Liver (tissue), 8 donors: ENCODE measurements at regions not wholly inside any gene's neighbourhood (a gene's known extent, or its start where the extent isn't known, plus 50 kb on each side); places are given as distances from the start of the nearest gene placed in this dataset.

ENCODE experiments used
- DNase-seq: peaks from one replicate; pipeline ENCODE4 v3.0.0-alpha.2; 2017; ENCODE audit warnings: low spot score
- H3K27ac ChIP-seq, 2 donors: one replicate each; pipeline ENCODE4 v1.7.0; 2013; ENCODE audit warnings: inconsistent platforms in 2 of 2, low read length in 2 of 2, control low read depth in 1 of 2, low read depth in 1 of 2, mild to moderate bottlenecking in 1 of 2
- H3K27me3 ChIP-seq, 4 donors: one replicate each; pipeline versions ENCODE4 v1.6.1 to v1.7.0; 2013; ENCODE audit warnings: low read length in 3 of 4, inconsistent platforms in 1 of 4, mild to moderate bottlenecking in 1 of 4, moderate library complexity in 1 of 4; ENCODE audit not compliant: control insufficient read depth in 4 of 4, insufficient read depth in 4 of 4
- H3K36me3 ChIP-seq, 4 donors: one replicate each; pipeline versions ENCODE4 v1.6.1 to v1.7.0; 2013; ENCODE audit warnings: low read length in 3 of 4, mild to moderate bottlenecking in 3 of 4, low read depth in 1 of 4, moderate library complexity in 1 of 4; ENCODE audit not compliant: control insufficient read depth in 4 of 4, insufficient read depth in 3 of 4
- H3K4me1 ChIP-seq, 4 donors: one replicate each; pipeline versions ENCODE4 v1.6.1 to v1.7.0; 2013; ENCODE audit warnings: low read length in 3 of 4, mild to moderate bottlenecking in 3 of 4, moderate library complexity in 1 of 4; ENCODE audit not compliant: control insufficient read depth in 4 of 4, insufficient read depth in 4 of 4
- H3K4me3 ChIP-seq, 3 donors: one replicate each; pipeline versions ENCODE4 v1.6.1 to v1.7.0; 2013; ENCODE audit warnings: low read length in 3 of 3, control low read depth in 1 of 3, low read depth in 1 of 3, mild to moderate bottlenecking in 1 of 3
- H3K9ac ChIP-seq, 2 donors: one replicate each; pipeline ENCODE4 v1.7.0; 2013; ENCODE audit warnings: low read length in 2 of 2, mild to moderate bottlenecking in 2 of 2, moderate library complexity in 2 of 2, control low read depth in 1 of 2, low read depth in 1 of 2
- H3K9me3 ChIP-seq, 4 donors: one replicate each; pipeline versions ENCODE4 v1.6.1 to v1.7.0; 2013; ENCODE audit warnings: low read length in 3 of 4; ENCODE audit not compliant: control insufficient read depth in 4 of 4
- FOXA2 ChIP-seq: IDR thresholded peaks from 2 replicates; pipeline ENCODE4 v1.6.1; 2016; ENCODE audit warnings: antibody characterized with exemption
- GABPA ChIP-seq, 2 donors: IDR thresholded peaks in 1 of 2; conservative IDR thresholded peaks in 1 of 2; 2 replicates each; pipeline ENCODE4 v1.6.1; 2016; ENCODE audit warnings: antibody characterized with exemption in 2 of 2, mild to moderate bottlenecking in 1 of 2, moderate library complexity in 1 of 2
- HNF4A ChIP-seq, 2 donors: conservative IDR thresholded peaks; 2 replicates each; pipeline ENCODE4 v1.6.1; 2016; ENCODE audit warnings: antibody characterized with exemption in 2 of 2, mild to moderate bottlenecking in 2 of 2
- JUND ChIP-seq, 2 donors: IDR thresholded peaks; 2 replicates each; pipeline ENCODE4 v1.6.1; 2016; ENCODE audit warnings: antibody characterized with exemption in 2 of 2
- RAD21 ChIP-seq, 2 donors: IDR thresholded peaks; 2 replicates each; pipeline ENCODE4 v1.6.1; 2016; ENCODE audit warnings: antibody characterized with exemption in 2 of 2, mild to moderate bottlenecking in 2 of 2
- RXRA ChIP-seq, 2 donors: IDR thresholded peaks; 2 replicates each; pipeline ENCODE4 v1.6.1; 2017 to 2018; ENCODE audit warnings: antibody characterized with exemption in 2 of 2, mild to moderate bottlenecking in 1 of 2
- SP1 ChIP-seq: IDR thresholded peaks from 2 replicates; pipeline ENCODE4 v1.6.1; 2018; ENCODE audit warnings: antibody characterized with exemption, mild to moderate bottlenecking
- YY1 ChIP-seq: IDR thresholded peaks from 2 replicates; pipeline ENCODE4 v1.6.1; 2016; ENCODE audit warnings: antibody characterized with exemption, mild to moderate bottlenecking
- WGBS: extraction: QIAGEN DNeasy Blood & Tissue Kit; methylation state at CpG from one replicate; pipeline ENCODE4 v1.1.7; 2013; 5-methylcytosine and 5-hydroxymethylcytosine counted together
- TF ChIP-seq, protein P1 (sequence below): IDR thresholded peaks from 2 replicates; pipeline ENCODE4 v1.6.1; 2016; ENCODE audit warnings: antibody characterized with exemption, mild to moderate bottlenecking
- TF ChIP-seq, protein P2 (sequence below): IDR thresholded peaks from 2 replicates; pipeline ENCODE4 v1.6.1; 2016; ENCODE audit warnings: antibody characterized with exemption
- TF ChIP-seq, protein P3 (sequence below): IDR thresholded peaks from 2 replicates; pipeline ENCODE4 v1.6.1; 2016; ENCODE audit warnings: antibody characterized with exemption
- TF ChIP-seq, protein P4 (sequence below): fragments of 150-350 bp; IDR thresholded peaks from 2 replicates; pipeline ENCODE4 v1.5.1; 2017; ENCODE audit warnings: improper control_type of control experiment, low read depth, low read length; ENCODE audit not compliant: missing input control
- TF ChIP-seq, protein P5 (sequence below): IDR thresholded peaks from 2 replicates; pipeline ENCODE4 v1.6.1; 2016; ENCODE audit warnings: antibody characterized with exemption
- donor health status: healthy.
- donor health status: healthy.
- donor health status: healthy.
- donor health status: healthy.
- donor health status: healthy.

DNA sequence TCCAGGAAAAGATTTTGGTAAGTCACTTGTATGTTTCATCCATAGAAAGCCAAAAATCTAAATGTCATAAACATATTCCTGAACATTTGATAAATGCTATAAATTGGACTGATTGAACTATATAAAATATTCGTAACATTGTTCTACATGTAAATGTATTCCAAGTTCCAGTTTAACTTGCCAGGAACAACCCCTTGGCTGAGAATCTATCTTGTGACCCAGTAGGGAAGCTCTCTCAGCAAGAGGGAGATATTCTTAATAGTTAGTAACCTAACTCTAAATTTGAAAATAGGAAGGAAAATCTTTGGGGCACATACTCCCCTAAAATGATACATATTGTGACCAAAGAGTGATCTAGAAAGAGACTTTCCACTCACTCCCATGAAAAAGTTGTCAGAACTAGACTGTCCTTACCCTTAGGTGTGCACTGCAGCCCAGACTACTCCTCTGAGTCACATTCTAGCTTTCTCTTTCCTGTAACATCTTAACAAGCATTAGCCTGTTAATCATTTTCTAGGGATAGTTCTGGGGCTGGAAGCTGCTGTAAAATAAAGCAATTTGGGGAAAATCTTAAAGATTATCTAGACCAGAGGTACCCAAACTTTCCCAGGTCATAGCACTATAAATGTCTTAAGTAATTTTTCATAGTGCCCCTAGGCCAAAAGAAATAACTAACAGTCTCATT, 73.7 kb upstream of the SKAP2 start:
- 74% methylated on average over 1 of the region's 1 CpG for WGBS
- no peak for DNase-seq
- Histone ChIP-seq H3K27ac (no peak overlapping the region), H3K4me3 (no peak overlapping the region), H3K4me1 (no peaks in the 10 kb centered on the region), H3K27me3 (peaks cover 0 to 4% (median 0%) of the 10 kb centered on the region in 4 donors), H3K9me3 (no peaks in the 10 kb centered on the region), H3K9ac (no peak overlapping the region), H3K36me3 (no peaks in the 10 kb centered on the region)
- TF ChIP-seq RAD21 (IDR thresholded peaks at IDR 0.05): no peak
- TF ChIP-seq, protein P1, sequence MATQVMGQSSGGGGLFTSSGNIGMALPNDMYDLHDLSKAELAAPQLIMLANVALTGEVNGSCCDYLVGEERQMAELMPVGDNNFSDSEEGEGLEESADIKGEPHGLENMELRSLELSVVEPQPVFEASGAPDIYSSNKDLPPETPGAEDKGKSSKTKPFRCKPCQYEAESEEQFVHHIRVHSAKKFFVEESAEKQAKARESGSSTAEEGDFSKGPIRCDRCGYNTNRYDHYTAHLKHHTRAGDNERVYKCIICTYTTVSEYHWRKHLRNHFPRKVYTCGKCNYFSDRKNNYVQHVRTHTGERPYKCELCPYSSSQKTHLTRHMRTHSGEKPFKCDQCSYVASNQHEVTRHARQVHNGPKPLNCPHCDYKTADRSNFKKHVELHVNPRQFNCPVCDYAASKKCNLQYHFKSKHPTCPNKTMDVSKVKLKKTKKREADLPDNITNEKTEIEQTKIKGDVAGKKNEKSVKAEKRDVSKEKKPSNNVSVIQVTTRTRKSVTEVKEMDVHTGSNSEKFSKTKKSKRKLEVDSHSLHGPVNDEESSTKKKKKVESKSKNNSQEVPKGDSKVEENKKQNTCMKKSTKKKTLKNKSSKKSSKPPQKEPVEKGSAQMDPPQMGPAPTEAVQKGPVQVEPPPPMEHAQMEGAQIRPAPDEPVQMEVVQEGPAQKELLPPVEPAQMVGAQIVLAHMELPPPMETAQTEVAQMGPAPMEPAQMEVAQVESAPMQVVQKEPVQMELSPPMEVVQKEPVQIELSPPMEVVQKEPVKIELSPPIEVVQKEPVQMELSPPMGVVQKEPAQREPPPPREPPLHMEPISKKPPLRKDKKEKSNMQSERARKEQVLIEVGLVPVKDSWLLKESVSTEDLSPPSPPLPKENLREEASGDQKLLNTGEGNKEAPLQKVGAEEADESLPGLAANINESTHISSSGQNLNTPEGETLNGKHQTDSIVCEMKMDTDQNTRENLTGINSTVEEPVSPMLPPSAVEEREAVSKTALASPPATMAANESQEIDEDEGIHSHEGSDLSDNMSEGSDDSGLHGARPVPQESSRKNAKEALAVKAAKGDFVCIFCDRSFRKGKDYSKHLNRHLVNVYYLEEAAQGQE: no peak
- TF ChIP-seq, protein P2, sequence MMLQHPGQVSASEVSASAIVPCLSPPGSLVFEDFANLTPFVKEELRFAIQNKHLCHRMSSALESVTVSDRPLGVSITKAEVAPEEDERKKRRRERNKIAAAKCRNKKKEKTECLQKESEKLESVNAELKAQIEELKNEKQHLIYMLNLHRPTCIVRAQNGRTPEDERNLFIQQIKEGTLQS: no peak
- no peak for TF ChIP-seq HNF4A (conservative IDR thresholded peaks at IDR 0.05)
- no peak for TF ChIP-seq GABPA (IDR thresholded peaks at IDR 0.05 in 1 of 2, conservative IDR thresholded peaks at IDR 0.05 in 1 of 2)
- no peak for TF ChIP-seq FOXA2
- TF ChIP-seq JUND (IDR thresholded peaks at IDR 0.05): no peak
- TF ChIP-seq RXRA (IDR thresholded peaks at IDR 0.05): no peak
- TF ChIP-seq, protein P3, sequence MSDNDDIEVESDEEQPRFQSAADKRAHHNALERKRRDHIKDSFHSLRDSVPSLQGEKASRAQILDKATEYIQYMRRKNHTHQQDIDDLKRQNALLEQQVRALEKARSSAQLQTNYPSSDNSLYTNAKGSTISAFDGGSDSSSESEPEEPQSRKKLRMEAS: no peak
- TF ChIP-seq, protein P4, sequence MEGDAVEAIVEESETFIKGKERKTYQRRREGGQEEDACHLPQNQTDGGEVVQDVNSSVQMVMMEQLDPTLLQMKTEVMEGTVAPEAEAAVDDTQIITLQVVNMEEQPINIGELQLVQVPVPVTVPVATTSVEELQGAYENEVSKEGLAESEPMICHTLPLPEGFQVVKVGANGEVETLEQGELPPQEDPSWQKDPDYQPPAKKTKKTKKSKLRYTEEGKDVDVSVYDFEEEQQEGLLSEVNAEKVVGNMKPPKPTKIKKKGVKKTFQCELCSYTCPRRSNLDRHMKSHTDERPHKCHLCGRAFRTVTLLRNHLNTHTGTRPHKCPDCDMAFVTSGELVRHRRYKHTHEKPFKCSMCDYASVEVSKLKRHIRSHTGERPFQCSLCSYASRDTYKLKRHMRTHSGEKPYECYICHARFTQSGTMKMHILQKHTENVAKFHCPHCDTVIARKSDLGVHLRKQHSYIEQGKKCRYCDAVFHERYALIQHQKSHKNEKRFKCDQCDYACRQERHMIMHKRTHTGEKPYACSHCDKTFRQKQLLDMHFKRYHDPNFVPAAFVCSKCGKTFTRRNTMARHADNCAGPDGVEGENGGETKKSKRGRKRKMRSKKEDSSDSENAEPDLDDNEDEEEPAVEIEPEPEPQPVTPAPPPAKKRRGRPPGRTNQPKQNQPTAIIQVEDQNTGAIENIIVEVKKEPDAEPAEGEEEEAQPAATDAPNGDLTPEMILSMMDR: no peak
- no peak for TF ChIP-seq YY1
- TF ChIP-seq SP1: no peak

DNA sequence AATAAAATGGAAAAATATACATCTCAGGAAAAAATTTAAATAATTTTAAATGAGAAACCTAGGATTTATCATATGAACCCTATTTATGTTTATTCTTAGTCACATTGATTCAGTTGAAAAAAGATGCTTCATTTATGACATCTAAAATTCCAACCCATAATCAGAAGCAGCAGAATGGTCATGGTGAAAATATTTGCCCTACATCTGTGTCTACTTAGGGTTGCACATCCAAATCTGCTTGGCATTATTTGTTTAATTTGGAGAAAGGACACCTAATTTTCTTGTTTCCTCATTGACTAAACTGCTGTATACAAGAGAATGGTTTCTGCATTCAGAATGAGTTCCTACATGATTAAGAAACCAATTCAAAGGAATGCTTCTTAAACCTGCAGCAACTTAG, 72.9 kb upstream of the SKAP2 start:
- H3K4me1 ChIP-seq: no peaks in the 10 kb centered on the region
- peaks cover 0 to 4% (median 0%) of the 10 kb centered on the region in 4 donors for H3K27me3 ChIP-seq
- H3K9ac ChIP-seq: no peak overlapping the region
- DNase-seq: no peak
- H3K4me3 ChIP-seq: no peak overlapping the region
- H3K36me3 ChIP-seq: no peaks in the 10 kb centered on the region
- H3K9me3 ChIP-seq: no peaks in the 10 kb centered on the region
- H3K27ac ChIP-seq: no peak overlapping the region
- TF ChIP-seq, protein P2: no peak
- TF ChIP-seq, protein P4: no peak
- TF ChIP-seq, protein P1: no peak
- TF ChIP-seq GABPA (IDR thresholded peaks at IDR 0.05 in 1 of 2, conservative IDR thresholded peaks at IDR 0.05 in 1 of 2) (no peak), YY1 (no peak)
- TF ChIP-seq, protein P5, sequence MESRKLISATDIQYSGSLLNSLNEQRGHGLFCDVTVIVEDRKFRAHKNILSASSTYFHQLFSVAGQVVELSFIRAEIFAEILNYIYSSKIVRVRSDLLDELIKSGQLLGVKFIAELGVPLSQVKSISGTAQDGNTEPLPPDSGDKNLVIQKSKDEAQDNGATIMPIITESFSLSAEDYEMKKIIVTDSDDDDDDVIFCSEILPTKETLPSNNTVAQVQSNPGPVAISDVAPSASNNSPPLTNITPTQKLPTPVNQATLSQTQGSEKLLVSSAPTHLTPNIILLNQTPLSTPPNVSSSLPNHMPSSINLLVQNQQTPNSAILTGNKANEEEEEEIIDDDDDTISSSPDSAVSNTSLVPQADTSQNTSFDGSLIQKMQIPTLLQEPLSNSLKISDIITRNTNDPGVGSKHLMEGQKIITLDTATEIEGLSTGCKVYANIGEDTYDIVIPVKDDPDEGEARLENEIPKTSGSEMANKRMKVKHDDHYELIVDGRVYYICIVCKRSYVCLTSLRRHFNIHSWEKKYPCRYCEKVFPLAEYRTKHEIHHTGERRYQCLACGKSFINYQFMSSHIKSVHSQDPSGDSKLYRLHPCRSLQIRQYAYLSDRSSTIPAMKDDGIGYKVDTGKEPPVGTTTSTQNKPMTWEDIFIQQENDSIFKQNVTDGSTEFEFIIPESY: no peak
